ENCODE measurements at regions not wholly inside any gene's neighbourhood (a gene's known extent, or its start where the extent isn't known, plus 50 kb on each side); places are given as distances from the start of the nearest gene placed in this dataset.

DNA sequence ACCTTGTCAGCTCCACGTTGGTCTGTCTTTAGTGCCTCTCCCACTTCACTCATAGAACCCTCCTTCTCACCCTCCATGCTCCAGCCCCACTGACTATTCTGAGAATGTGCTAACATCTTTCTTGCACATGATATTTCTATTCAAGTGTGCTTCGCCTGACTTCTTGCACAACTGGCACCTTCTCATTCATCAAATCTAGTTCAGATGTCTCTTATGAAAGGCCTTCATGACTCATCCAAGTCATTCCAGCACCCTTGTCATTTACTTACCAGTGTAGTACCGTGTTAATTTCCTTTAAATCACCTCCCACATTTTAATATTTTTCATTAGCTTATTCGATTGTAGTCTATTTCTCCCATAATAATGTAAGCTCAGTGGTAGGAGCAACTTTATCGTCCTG, 197.8 kb upstream of the PIRT start:
- TF ChIP-seq BHLHE40 (IDR thresholded peaks at IDR 0.05; ENCODE audit: borderline replicate concordance) (no peak), FOXM1 (IDR thresholded peaks at IDR 0.05; ENCODE audit: borderline replicate concordance) (no peak), NFRKB (IDR thresholded peaks at IDR 0.05) (no peak), FOXA1 (IDR thresholded peaks at IDR 0.05) (no peak), LEF1 (IDR thresholded peaks at IDR 0.05; ENCODE audit: borderline replicate concordance) (no peak)
